WTC11 (cell line): ENCODE measurements at regions not wholly inside any gene's neighbourhood (a gene's known extent, or its start where the extent isn't known, plus 50 kb on each side); places are given as distances from the start of the nearest gene placed in this dataset.
A peak's percentile ranks its signal among the peaks of the same experiment; 100 is the strongest.

ENCODE experiments used
- ATAC-seq: fragments of 200-7000 bp; cut with Tn5 transposase; 2 replicates; pipeline ENCODE4 v1.10.0; 2021; ENCODE audit warnings: mild to moderate bottlenecking, moderate library complexity
- CTCF ChIA-PET: fragments of 300-600 bp; sonication (Branson Sonifier 250); formaldehyde crosslinking; loops from one replicate; lab custom pipeline; 2021; ENCODE audit warnings: antibody characterized with exemption; lab: Charles Lee
- POLR2A ChIA-PET: fragments of 350-600 bp; sonication (Branson Sonifier 250); formaldehyde crosslinking; loops from one replicate; lab custom pipeline; 2021; ENCODE audit warnings: antibody characterized with exemption; lab: Charles Lee
- DNase-seq: peaks from one replicate; pipeline ENCODE4 v3.0.0; 2021; ENCODE audit warnings: low spot score
- H3K27ac Mint-ChIP-seq: 2 replicates; pipeline ENCODE4 v1.8.0; 2021; ENCODE audit warnings: mixed read lengths
- H3K27me3 Mint-ChIP-seq: 2 replicates; pipeline ENCODE4 v1.8.0; 2021; ENCODE audit warnings: low read depth, mild to moderate bottlenecking, moderate library complexity, mixed read lengths
- H3K36me3 Mint-ChIP-seq: 2 replicates; pipeline ENCODE4 v1.8.0; 2021; ENCODE audit warnings: mixed read lengths
- H3K4me1 Mint-ChIP-seq: 2 replicates; pipeline ENCODE4 v1.8.0; 2022; ENCODE audit warnings: mixed read lengths
- H3K4me3 Mint-ChIP-seq: 2 replicates; pipeline ENCODE4 v1.8.0; 2021; ENCODE audit warnings: mild to moderate bottlenecking, moderate library complexity, mixed read lengths
- H3K9me3 Mint-ChIP-seq: 2 replicates; pipeline ENCODE4 v1.8.0; 2021; ENCODE audit warnings: mixed read lengths
- AFF4 ChIP-seq: sonication (generic); formaldehyde crosslinking; IDR thresholded peaks from 2 replicates; pipeline ENCODE4 v1.8.1; 2023; ENCODE audit warnings: mild to moderate bottlenecking, missing genetic modification reagents, borderline replicate concordance
- ARID4B ChIP-seq: sonication (generic); formaldehyde crosslinking; IDR thresholded peaks from 2 replicates; pipeline ENCODE4 v1.8.0; 2023; ENCODE audit warnings: missing genetic modification reagents, mild to moderate bottlenecking, borderline replicate concordance
- ATF1 ChIP-seq: sonication (generic); formaldehyde crosslinking; IDR thresholded peaks from 2 replicates; pipeline ENCODE4 v1.8.1; 2023; ENCODE audit warnings: mild to moderate bottlenecking, moderate library complexity, missing genetic modification reagents
- CTCF ChIP-seq: fragments of 200-600 bp; IDR thresholded peaks from 2 replicates; pipeline ENCODE4 v1.8.0; 2022; ENCODE audit warnings: antibody characterized with exemption
- E2F4 ChIP-seq: sonication (generic); formaldehyde crosslinking; IDR thresholded peaks from 2 replicates; pipeline ENCODE4 v1.8.1; 2022; ENCODE audit warnings: low read depth, mild to moderate bottlenecking, moderate library complexity, missing genetic modification reagents, borderline replicate concordance
- ELF4 ChIP-seq: sonication (generic); formaldehyde crosslinking; IDR thresholded peaks from 2 replicates; pipeline ENCODE4 v1.8.1; 2022; ENCODE audit warnings: low read depth, mild to moderate bottlenecking, moderate library complexity, missing genetic modification reagents
- GRHL2 ChIP-seq: fragments of 250-450 bp; sonication (Bioruptor Pico); IDR thresholded peaks from 2 replicates; pipeline ENCODE4 v1.8.0; 2022; ENCODE audit warnings: mild to moderate bottlenecking, moderate library complexity; ENCODE audit not compliant: insufficient replicate concordance, severe bottlenecking
- HMGA2 ChIP-seq: fragments of 250-450 bp; sonication (Bioruptor Pico); IDR thresholded peaks from 2 replicates; pipeline ENCODE4 v1.4.0; 2021; ENCODE audit warnings: mild to moderate bottlenecking, moderate library complexity
- IRF2 ChIP-seq: sonication (generic); formaldehyde crosslinking; IDR thresholded peaks from 2 replicates; pipeline ENCODE4 v1.8.0; 2022; ENCODE audit warnings: low read depth, missing genetic modification reagents, borderline replicate concordance
- NFATC4 ChIP-seq: fragments of 250-450 bp; sonication (Bioruptor Pico); IDR thresholded peaks from 2 replicates; pipeline ENCODE4 v1.9.0; 2021; ENCODE audit warnings: mild to moderate bottlenecking
- NFE2L1 ChIP-seq: sonication (generic); formaldehyde crosslinking; IDR thresholded peaks from 2 replicates; pipeline ENCODE4 v1.8.1; 2023; ENCODE audit warnings: missing genetic modification reagents
- SMAD3 ChIP-seq: sonication (generic); formaldehyde crosslinking; IDR thresholded peaks from 2 replicates; pipeline ENCODE4 v1.8.0; 2022; ENCODE audit warnings: missing genetic modification reagents, mild to moderate bottlenecking, borderline replicate concordance
- TP53 ChIP-seq: sonication (generic); formaldehyde crosslinking; IDR thresholded peaks from 2 replicates; pipeline ENCODE4 v1.8.1; 2023; ENCODE audit warnings: mild to moderate bottlenecking, missing genetic modification reagents
- USF1 ChIP-seq: sonication (generic); formaldehyde crosslinking; IDR thresholded peaks from 2 replicates; pipeline ENCODE4 v1.8.0; 2022; ENCODE audit warnings: mild to moderate bottlenecking, missing genetic modification reagents
- USF2 ChIP-seq: sonication (generic); formaldehyde crosslinking; IDR thresholded peaks from 2 replicates; pipeline ENCODE4 v1.8.1; 2023; ENCODE audit warnings: mild to moderate bottlenecking, missing genetic modification reagents, moderate library complexity
- ZBTB21 ChIP-seq: sonication (generic); formaldehyde crosslinking; IDR thresholded peaks from 2 replicates; pipeline ENCODE4 v1.8.1; 2023; ENCODE audit warnings: mild to moderate bottlenecking, missing genetic modification reagents, borderline replicate concordance
- ZNF232 ChIP-seq: sonication (generic); formaldehyde crosslinking; IDR thresholded peaks from 2 replicates; pipeline ENCODE4 v1.8.0; 2022; ENCODE audit warnings: mild to moderate bottlenecking, missing genetic modification reagents
- ZNF396 ChIP-seq: fragments of 250-450 bp; sonication (Bioruptor Pico); IDR thresholded peaks from 2 replicates; pipeline ENCODE4 v1.8.0; 2021; ENCODE audit warnings: mild to moderate bottlenecking, moderate library complexity, borderline replicate concordance
- ZNF423 ChIP-seq: fragments of 250-450 bp; sonication (Bioruptor Pico); IDR thresholded peaks from 2 replicates; pipeline ENCODE4 v2.1.2; 2022; ENCODE audit warnings: mild to moderate bottlenecking, moderate library complexity

GRCh38 chr2:106724301-106724794, 161.6 kb downstream of the ST6GAL2 start:
- no peak for DNase-seq
- CTCF ChIA-PET = no interaction called here
- peaks cover 14% of the 10 kb centered on the region for H3K4me1 Mint-ChIP-seq
- H3K27ac Mint-ChIP-seq = no peak overlapping the region
- ATAC-seq = no peak
- H3K4me3 Mint-ChIP-seq = no peak overlapping the region
- peaks cover 19% of the 10 kb centered on the region for H3K9me3 Mint-ChIP-seq
- POLR2A ChIA-PET = no interaction called here
- TF ChIP-seq SMAD3 (CRISPR knock-in tag) = no peak
- no peak for TF ChIP-seq ZNF232 (CRISPR knock-in tag)
- no peaks in the 10 kb centered on the region for H3K36me3 Mint-ChIP-seq
- H3K27me3 Mint-ChIP-seq = peaks cover 9% of the 10 kb centered on the region

GRCh38 chr2:106734165-106734564, 151.8 kb downstream of the ST6GAL2 start:
- CTCF ChIA-PET = no interaction called here
- H3K9me3 Mint-ChIP-seq = peaks cover 37% of the 10 kb centered on the region
- TF ChIP-seq IRF2 (CRISPR knock-in tag) = no peak
- TF ChIP-seq ATF1 = no peak
- TF ChIP-seq HMGA2 (CRISPR knock-in tag) = no peak
- TF ChIP-seq NFATC4 (CRISPR knock-in tag) = no peak
- no peak for TF ChIP-seq ELF4
- TF ChIP-seq GRHL2 (CRISPR knock-in tag) = no peak
- TF ChIP-seq USF1 (CRISPR knock-in tag) = no peak
- no peak for TF ChIP-seq E2F4
- TF ChIP-seq NFE2L1 (CRISPR knock-in tag) = no peak
- TF ChIP-seq ARID4B (CRISPR knock-in tag) = no peak
- no peak for TF ChIP-seq USF2 (CRISPR knock-in tag)
- no peak for TF ChIP-seq TP53 (CRISPR knock-in tag)
- no peak for TF ChIP-seq ZBTB21
- no peak for TF ChIP-seq CTCF
- no peak for TF ChIP-seq ZNF423
- no peak for TF ChIP-seq ZNF396 (CRISPR knock-in tag)
- no peak for TF ChIP-seq AFF4
- POLR2A ChIA-PET = interaction anchor here (0.6 kb wide), 1 partner anchor 30 kb away, joined by 3 read pairs; no protein-coding TSS in a partner anchor
- no peak overlapping the region for H3K27ac Mint-ChIP-seq
- DNase-seq = no peak
- ATAC-seq = peak; percentile 69
- peaks cover 14% of the 10 kb centered on the region for H3K4me1 Mint-ChIP-seq
- no peak overlapping the region for H3K4me3 Mint-ChIP-seq
- H3K36me3 Mint-ChIP-seq = peaks cover 14% of the 10 kb centered on the region
- H3K27me3 Mint-ChIP-seq = peaks cover 49% of the 10 kb centered on the region
